ENCODE measurements at regions not wholly inside any gene's neighbourhood (a gene's known extent, or its start where the extent isn't known, plus 50 kb on each side); places are given as distances from the start of the nearest gene placed in this dataset.

- Histone ChIP-seq H3K27me3 (ENCODE audit: insufficient read depth, low read depth, severe bottlenecking) (no peaks in the 10 kb centered on the region), H3K36me3 (no peaks in the 10 kb centered on the region), H3K9me3 (ENCODE audit: severe bottlenecking) (no peaks in the 10 kb centered on the region), H3K4me3 (ENCODE audit: low read depth, low read length) (no peak overlapping the region), H3K27ac (no peak overlapping the region)
- DNase-seq = no peak
- TF ChIP-seq, protein P1, sequence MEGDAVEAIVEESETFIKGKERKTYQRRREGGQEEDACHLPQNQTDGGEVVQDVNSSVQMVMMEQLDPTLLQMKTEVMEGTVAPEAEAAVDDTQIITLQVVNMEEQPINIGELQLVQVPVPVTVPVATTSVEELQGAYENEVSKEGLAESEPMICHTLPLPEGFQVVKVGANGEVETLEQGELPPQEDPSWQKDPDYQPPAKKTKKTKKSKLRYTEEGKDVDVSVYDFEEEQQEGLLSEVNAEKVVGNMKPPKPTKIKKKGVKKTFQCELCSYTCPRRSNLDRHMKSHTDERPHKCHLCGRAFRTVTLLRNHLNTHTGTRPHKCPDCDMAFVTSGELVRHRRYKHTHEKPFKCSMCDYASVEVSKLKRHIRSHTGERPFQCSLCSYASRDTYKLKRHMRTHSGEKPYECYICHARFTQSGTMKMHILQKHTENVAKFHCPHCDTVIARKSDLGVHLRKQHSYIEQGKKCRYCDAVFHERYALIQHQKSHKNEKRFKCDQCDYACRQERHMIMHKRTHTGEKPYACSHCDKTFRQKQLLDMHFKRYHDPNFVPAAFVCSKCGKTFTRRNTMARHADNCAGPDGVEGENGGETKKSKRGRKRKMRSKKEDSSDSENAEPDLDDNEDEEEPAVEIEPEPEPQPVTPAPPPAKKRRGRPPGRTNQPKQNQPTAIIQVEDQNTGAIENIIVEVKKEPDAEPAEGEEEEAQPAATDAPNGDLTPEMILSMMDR (IDR thresholded peaks at IDR 0.05; ENCODE audit: low read depth, low read length) = no peak
These were observed 232.2 kb downstream of the TRIB2 start for GRCh38 chr2:12948961-12949353.

- TF ChIP-seq, protein P1 (IDR thresholded peaks at IDR 0.05; ENCODE audit: low read depth, low read length) = no peak
- no peak overlapping the region for H3K27ac ChIP-seq
- no peak for DNase-seq
These were observed 232.7 kb downstream of the TRIB2 start for GRCh38 chr2:12949406-12949805.

DNA sequence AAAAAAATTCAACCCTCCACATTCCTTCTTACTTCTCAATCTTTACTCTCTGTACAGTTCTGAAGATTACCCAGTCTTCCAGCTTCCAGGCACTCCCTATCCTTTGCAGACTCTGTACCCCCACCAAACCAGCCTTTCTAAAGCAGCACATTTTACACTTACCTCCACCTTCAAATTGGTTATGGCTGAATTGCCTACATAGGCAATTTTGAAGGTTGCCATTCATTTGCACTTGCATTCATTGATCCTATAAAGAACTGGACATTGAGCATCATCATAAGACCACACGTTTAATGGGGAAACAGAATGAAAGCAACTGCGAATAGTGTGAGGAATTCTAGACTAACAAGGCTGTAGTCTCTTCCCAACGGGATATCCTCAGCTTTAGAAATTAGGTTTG is 233.4 kb downstream of the TRIB2 start:
- H3K9me3 ChIP-seq (ENCODE audit: severe bottlenecking) = no peaks in the 10 kb centered on the region
- H3K36me3 ChIP-seq = no peaks in the 10 kb centered on the region
- H3K4me3 ChIP-seq (ENCODE audit: low read depth, low read length) = no peak overlapping the region
- DNase-seq = no peak
- TF ChIP-seq, protein P1 (IDR thresholded peaks at IDR 0.05; ENCODE audit: low read depth, low read length) = no peak
- H3K27ac ChIP-seq = no peak overlapping the region
- H3K27me3 ChIP-seq (ENCODE audit: insufficient read depth, low read depth, severe bottlenecking) = no peaks in the 10 kb centered on the region

More at GRCh38 chr2:12949406-12949805, 232.7 kb downstream of the TRIB2 start:
- no peaks in the 10 kb centered on the region for H3K27me3 ChIP-seq (ENCODE audit: insufficient read depth, low read depth, severe bottlenecking)
- no peaks in the 10 kb centered on the region for H3K36me3 ChIP-seq
- H3K9me3 ChIP-seq (ENCODE audit: severe bottlenecking) = no peaks in the 10 kb centered on the region
- H3K4me3 ChIP-seq (ENCODE audit: low read depth, low read length) = no peak overlapping the region

DNA sequence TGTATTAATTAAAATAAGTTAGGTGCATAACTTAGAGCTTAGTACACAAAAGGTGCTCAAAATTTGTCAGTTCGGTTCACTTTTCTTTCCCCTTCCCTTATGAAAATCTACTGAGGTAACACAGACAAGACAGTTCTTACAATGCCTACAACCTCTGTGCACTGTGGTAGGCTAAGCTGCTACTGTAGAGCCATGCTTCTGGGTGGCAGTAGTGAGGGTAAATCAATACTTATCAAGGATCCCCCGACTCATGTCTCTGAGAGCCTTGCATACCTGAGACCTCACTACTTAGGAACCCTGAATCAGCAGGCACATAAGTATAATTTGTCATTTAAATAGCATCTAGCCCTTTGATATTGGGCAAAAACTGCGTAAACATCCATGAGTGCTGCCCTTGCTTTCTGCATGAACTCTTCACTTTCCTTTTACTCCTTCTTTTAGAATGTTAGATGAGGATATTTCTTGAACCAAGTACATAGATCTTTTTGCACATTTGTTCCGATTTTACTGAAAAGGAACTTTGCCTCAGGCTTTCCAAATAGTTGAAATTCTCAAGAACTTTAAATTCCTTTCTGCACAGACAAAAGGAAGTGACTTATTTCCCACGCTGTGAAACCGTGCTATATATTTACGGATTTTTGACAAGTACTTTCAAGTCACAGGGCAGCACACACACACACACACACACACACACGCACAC is 234.4 kb downstream of the TRIB2 start:
- Histone ChIP-seq H3K9me3 (ENCODE audit: severe bottlenecking) (no peaks in the 10 kb centered on the region), H3K27ac (no peak overlapping the region), H3K27me3 (ENCODE audit: insufficient read depth, low read depth, severe bottlenecking) (no peaks in the 10 kb centered on the region), H3K36me3 (no peaks in the 10 kb centered on the region), H3K4me3 (ENCODE audit: low read depth, low read length) (no peak overlapping the region)
- no peak for DNase-seq
- TF ChIP-seq, protein P1 (IDR thresholded peaks at IDR 0.05; ENCODE audit: low read depth, low read length) = no peak

GRCh38 chr2:12951657-12951973 is 234.9 kb downstream of the TRIB2 start:
- no peaks in the 10 kb centered on the region for H3K27me3 ChIP-seq (ENCODE audit: insufficient read depth, low read depth, severe bottlenecking)
- TF ChIP-seq, protein P1 (IDR thresholded peaks at IDR 0.05; ENCODE audit: low read depth, low read length) = no peak
- H3K27ac ChIP-seq = no peak overlapping the region
- no peaks in the 10 kb centered on the region for H3K36me3 ChIP-seq
- no peak for DNase-seq
- H3K9me3 ChIP-seq (ENCODE audit: severe bottlenecking) = no peaks in the 10 kb centered on the region
- no peak overlapping the region for H3K4me3 ChIP-seq (ENCODE audit: low read depth, low read length)

DNA sequence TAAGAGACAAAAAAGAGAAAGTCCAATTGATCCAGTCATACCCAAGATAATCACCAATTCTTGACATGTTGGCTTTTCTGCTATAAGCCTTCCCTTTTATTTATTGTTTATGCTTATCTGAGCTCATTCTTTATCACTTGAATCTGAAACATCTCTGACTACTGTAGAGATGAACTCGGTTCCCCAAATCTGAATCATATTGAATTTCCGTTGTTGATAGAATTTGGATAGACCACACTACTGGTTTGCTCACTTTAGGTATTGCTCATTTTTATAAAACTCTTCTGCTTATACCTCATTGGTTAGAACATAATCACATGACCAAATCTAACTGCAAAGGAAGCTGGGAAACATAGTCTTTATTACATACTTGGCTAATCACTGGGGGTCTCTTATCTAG is 236.9 kb downstream of the TRIB2 start:
- DNase-seq = no peak
- H3K27ac ChIP-seq = no peak overlapping the region
- TF ChIP-seq, protein P1 (IDR thresholded peaks at IDR 0.05; ENCODE audit: low read depth, low read length) = no peak

More for the DNA sequence above, 236.9 kb downstream of the TRIB2 start:
- Histone ChIP-seq H3K27me3 (ENCODE audit: insufficient read depth, low read depth, severe bottlenecking) (no peaks in the 10 kb centered on the region), H3K9me3 (ENCODE audit: severe bottlenecking) (no peaks in the 10 kb centered on the region), H3K4me3 (ENCODE audit: low read depth, low read length) (no peak overlapping the region), H3K36me3 (no peaks in the 10 kb centered on the region)
